MM.1S (cell line): ENCODE measurements at regions not wholly inside any gene's neighbourhood (a gene's known extent, or its start where the extent isn't known, plus 50 kb on each side); places are given as distances from the start of the nearest gene placed in this dataset.
A peak's percentile ranks its signal among the peaks of the same experiment; 100 is the strongest.

Experiments
- DNase-seq: peaks from one replicate; pipeline ENCODE4 v3.0.0-alpha.2; 2015
- H2AFZ ChIP-seq: fragments of 300-600 bp; sonication (generic); 2 replicates; pipeline ENCODE4 v1.6.0; 2016; ENCODE audit warnings: antibody characterized with exemption, low read length
- H3F3A ChIP-seq: fragments of 300-600 bp; sonication (generic); 2 replicates; pipeline ENCODE4 v1.6.1; 2016; ENCODE audit warnings: mild to moderate bottlenecking, antibody characterized with exemption, low read length, moderate library complexity, mixed read lengths; ENCODE audit not compliant: insufficient read depth
- H3K27ac ChIP-seq: fragments of 300-600 bp; sonication (generic); 2 replicates; pipeline ENCODE4 v1.5.1; 2016; ENCODE audit warnings: mild to moderate bottlenecking, low read length
- H3K27me3 ChIP-seq: fragments of 300-600 bp; sonication (generic); replicated peaks from 2 replicates; pipeline ENCODE4 v1.6.0; 2016; ENCODE audit warnings: low read length; ENCODE audit not compliant: insufficient read depth
- H3K36me3 ChIP-seq: fragments of 300-600 bp; sonication (generic); replicated peaks from 2 replicates; pipeline ENCODE4 v1.6.1; 2016; ENCODE audit warnings: mild to moderate bottlenecking, low read length, mixed read lengths; ENCODE audit not compliant: insufficient read depth
- H3K4me1 ChIP-seq: fragments of 300-600 bp; sonication (generic); 2 replicates; pipeline ENCODE4 v1.6.1; 2016; ENCODE audit warnings: low read length, mixed read lengths
- H3K4me2 ChIP-seq: fragments of 300-600 bp; sonication (generic); 2 replicates; pipeline ENCODE4 v1.6.0; 2016; ENCODE audit warnings: low read depth, low read length
- H3K4me3 ChIP-seq: fragments of 300-600 bp; sonication (generic); 2 replicates; pipeline ENCODE4 v1.5.1; 2016; ENCODE audit warnings: low read length, mixed read lengths
- H3K79me2 ChIP-seq: fragments of 300-600 bp; sonication (generic); 2 replicates; pipeline ENCODE4 v1.6.1; 2016; ENCODE audit warnings: mixed run types, low read length, mixed read lengths
- H3K9ac ChIP-seq: fragments of 300-600 bp; sonication (generic); 2 replicates; pipeline ENCODE4 v1.6.1; 2016; ENCODE audit warnings: low read length, mixed read lengths
- H3K9me2 ChIP-seq: fragments of 300-600 bp; sonication (generic); replicated peaks from 2 replicates; pipeline ENCODE4 v1.6.1; 2016; ENCODE audit warnings: mild to moderate bottlenecking, low read length, mixed read lengths; ENCODE audit not compliant: insufficient read depth
- H3K9me3 ChIP-seq: fragments of 300-600 bp; sonication (generic); replicated peaks from 2 replicates; pipeline ENCODE4 v1.6.1; 2016; ENCODE audit warnings: mild to moderate bottlenecking, low read length, mixed read lengths; ENCODE audit not compliant: insufficient read depth
- H4K20me1 ChIP-seq: fragments of 300-600 bp; sonication (generic); 2 replicates; pipeline ENCODE4 v1.6.1; 2016; ENCODE audit warnings: mild to moderate bottlenecking, low read length, moderate library complexity, mixed read lengths; ENCODE audit not compliant: insufficient read depth
- CTCF ChIP-seq: fragments of 300-600 bp; sonication (generic); IDR thresholded peaks from 2 replicates; pipeline ENCODE4 v1.5.1; 2016; ENCODE audit warnings: antibody characterized with exemption, low read length, mixed read lengths
- EZH2 ChIP-seq: fragments of 300-600 bp; sonication (generic); optimal IDR thresholded peaks from 2 replicates; pipeline ENCODE3; 2017; ENCODE audit warnings: low read depth, mild to moderate bottlenecking, antibody characterized with exemption, low read length, mixed read lengths
- EZH2phosphoT487 ChIP-seq: fragments of 300-600 bp; sonication (generic); IDR thresholded peaks from 2 replicates; pipeline ENCODE4 v1.6.1; 2018; ENCODE audit warnings: antibody characterized with exemption, low read length

- H3K4me2 ChIP-seq: no peak overlapping the region
- H3K79me2 ChIP-seq: no peaks in the 10 kb centered on the region
- H3K9ac ChIP-seq: no peak overlapping the region
- no peak for DNase-seq
- no peaks in the 10 kb centered on the region for H3K4me1 ChIP-seq
- no peaks in the 10 kb centered on the region for H3F3A ChIP-seq
- H3K36me3 ChIP-seq: no peaks in the 10 kb centered on the region
- no peak overlapping the region for H3K27ac ChIP-seq
- no peaks in the 10 kb centered on the region for H3K9me3 ChIP-seq
- no peaks in the 10 kb centered on the region for H3K27me3 ChIP-seq
- H3K4me3 ChIP-seq: no peak overlapping the region
- no peaks in the 10 kb centered on the region for H3K9me2 ChIP-seq
- no peak for TF ChIP-seq EZH2phosphoT487
- TF ChIP-seq CTCF: no peak
- TF ChIP-seq EZH2: no peak
- H4K20me1 ChIP-seq: no peaks in the 10 kb centered on the region
- H2AFZ ChIP-seq: no peak overlapping the region
Measured at GRCh38 chr4:130203571-130203970, 1107.6 kb downstream of the C4orf33 start.

- no peak overlapping the region for H3K4me2 ChIP-seq
- no peaks in the 10 kb centered on the region for H3K9me3 ChIP-seq
- H3K79me2 ChIP-seq: no peaks in the 10 kb centered on the region
- no peaks in the 10 kb centered on the region for H3K27me3 ChIP-seq
- TF ChIP-seq EZH2phosphoT487: no peak
- TF ChIP-seq CTCF: no peak
- no peak for TF ChIP-seq EZH2
- H3K36me3 ChIP-seq: no peaks in the 10 kb centered on the region
- no peak overlapping the region for H3K4me3 ChIP-seq
- no peaks in the 10 kb centered on the region for H4K20me1 ChIP-seq
- no peak overlapping the region for H3K9ac ChIP-seq
- DNase-seq: no peak
- H2AFZ ChIP-seq: no peak overlapping the region
- H3K9me2 ChIP-seq: no peaks in the 10 kb centered on the region
- H3F3A ChIP-seq: no peaks in the 10 kb centered on the region
- 0 out of 2 replicates have a peak, but pooled peaks cover 4% of the 10 kb centered on the region for H3K4me1 ChIP-seq
- H3K27ac ChIP-seq: no peak overlapping the region
Measured at GRCh38 chr4:130210864-130211263, 1114.9 kb downstream of the C4orf33 start.

GRCh38 chr4:130214268-130214667, 1118.3 kb downstream of the C4orf33 start:
- H2AFZ ChIP-seq: no peak overlapping the region
- H3K27ac ChIP-seq: no peak overlapping the region
- H3K79me2 ChIP-seq: no peaks in the 10 kb centered on the region
- no peaks in the 10 kb centered on the region for H3K9me3 ChIP-seq
- no peak overlapping the region for H3K9ac ChIP-seq
- H3K9me2 ChIP-seq: no peaks in the 10 kb centered on the region
- H3K36me3 ChIP-seq: no peaks in the 10 kb centered on the region
- no peaks in the 10 kb centered on the region for H3K27me3 ChIP-seq
- peak; percentile 15 for DNase-seq
- no peak overlapping the region for H3K4me2 ChIP-seq
- 0 out of 2 replicates have a peak, but pooled peaks cover 4% of the 10 kb centered on the region for H3K4me1 ChIP-seq
- H4K20me1 ChIP-seq: no peaks in the 10 kb centered on the region
- no peak for TF ChIP-seq CTCF
- no peak for TF ChIP-seq EZH2
- TF ChIP-seq EZH2phosphoT487: no peak
- H3K4me3 ChIP-seq: no peak overlapping the region
- H3F3A ChIP-seq: no peaks in the 10 kb centered on the region
